Activated naive CD8-positive, alpha-beta T cell treated with anti-CD3 and anti-CD28 coated beads, Interleukin-2, amount 10 ng/mL, durations not matched to agents 7 days and 5 days (primary cell): ENCODE measurements at regions not wholly inside any gene's neighbourhood (a gene's known extent, or its start where the extent isn't known, plus 50 kb on each side); places are given as distances from the start of the nearest gene placed in this dataset.

Experiments
- ATAC-seq: fragments of 150-1000 bp; cut with Tn5 transposase; one replicate; pipeline ENCODE4 v1.10.0; 2021; ENCODE audit warnings: low read depth, moderate library complexity
- POLR2A ChIA-PET: fragments of 350-600 bp; sonication (Branson Sonifier 250); formaldehyde crosslinking; loops from one replicate; lab custom pipeline; 2021; ENCODE audit warnings: antibody characterized with exemption; lab: Charles Lee
- DNase-seq: peaks from one replicate; pipeline ENCODE4 v3.0.0; 2021
- H3K27ac Mint-ChIP-seq: one replicate; pipeline ENCODE4 v1.8.0; 2022; ENCODE audit warnings: mild to moderate bottlenecking, mixed read lengths
- H3K27me3 Mint-ChIP-seq: one replicate; pipeline ENCODE4 v1.8.0; 2022; ENCODE audit warnings: mild to moderate bottlenecking, moderate library complexity, mixed read lengths
- H3K36me3 Mint-ChIP-seq: one replicate; pipeline ENCODE4 v1.8.0; 2021; ENCODE audit warnings: mild to moderate bottlenecking, mixed read lengths
- H3K4me1 Mint-ChIP-seq: one replicate; pipeline ENCODE4 v1.8.0; 2021; ENCODE audit warnings: mixed read lengths
- H3K4me3 Mint-ChIP-seq: one replicate; pipeline ENCODE4 v1.8.0; 2022; ENCODE audit warnings: mild to moderate bottlenecking, moderate library complexity, mixed read lengths
- H3K9me3 Mint-ChIP-seq: one replicate; pipeline ENCODE4 v1.8.0; 2021; ENCODE audit warnings: mixed read lengths

GRCh38 chr9:89554307-89555035 is 50.3 kb upstream of the GADD45G start:
- ATAC-seq (no peak), DNase-seq (no peak)
- no peak overlapping the region for H3K4me3 Mint-ChIP-seq
- H3K9me3 Mint-ChIP-seq = no peaks in the 10 kb centered on the region
- H3K27me3 Mint-ChIP-seq = peaks cover 13% of the 10 kb centered on the region
- no peak overlapping the region for H3K27ac Mint-ChIP-seq
- no peaks in the 10 kb centered on the region for H3K36me3 Mint-ChIP-seq
- H3K4me1 Mint-ChIP-seq = peaks cover 19% of the 10 kb centered on the region
- POLR2A ChIA-PET = no interaction called here

GRCh38 chr9:89553451-89554010 is 51.3 kb upstream of the GADD45G start:
- POLR2A ChIA-PET = no interaction called here
- H3K4me3 Mint-ChIP-seq = no peak overlapping the region

GRCh38 chr9:89550346-89550927 is 52.5 kb upstream of the SEMA4D start:
- Mint-ChIP-seq H3K4me1 (peaks cover 15% of the 10 kb centered on the region), H3K36me3 (peaks cover 11% of the 10 kb centered on the region), H3K9me3 (peaks cover 6% of the 10 kb centered on the region), H3K27ac (no peak overlapping the region), H3K27me3 (peaks cover 7% of the 10 kb centered on the region), H3K4me3 (no peak overlapping the region)
- DNase-seq (no peak), ATAC-seq (no peak)
- POLR2A ChIA-PET = interaction anchor here (0.7 to 2.1 kb wide), 2 partner anchors 86 to 240 kb away, joined by 3 to 6 read pairs; partner anchors contain the start of gene CKS2

More at GRCh38 chr9:89553451-89554010, 51.3 kb upstream of the GADD45G start:
- peaks cover 24% of the 10 kb centered on the region for H3K4me1 Mint-ChIP-seq
- peaks cover 11% of the 10 kb centered on the region for H3K27me3 Mint-ChIP-seq
- DNase-seq (no peak), ATAC-seq (no peak)
- no peak overlapping the region for H3K27ac Mint-ChIP-seq
- no peaks in the 10 kb centered on the region for H3K36me3 Mint-ChIP-seq
- H3K9me3 Mint-ChIP-seq = no peaks in the 10 kb centered on the region

GRCh38 chr9:89549031-89549644 is 51.2 kb upstream of the SEMA4D start:
- H3K9me3 Mint-ChIP-seq = peaks cover 12% of the 10 kb centered on the region
- peaks cover 7% of the 10 kb centered on the region for H3K27me3 Mint-ChIP-seq
- peaks cover 15% of the 10 kb centered on the region for H3K4me1 Mint-ChIP-seq
- H3K4me3 Mint-ChIP-seq = no peak overlapping the region
- H3K27ac Mint-ChIP-seq = peak overlapping the region; percentile 46
- ATAC-seq (peak; percentile 96), DNase-seq (peak; percentile 88)
- POLR2A ChIA-PET = interaction anchor here (0.8 to 2.4 kb wide), 28 partner anchors 11 to 239 kb away, joined by 3 to 15 read pairs (median 4); partner anchors contain the start of gene CKS2
- peaks cover 16% of the 10 kb centered on the region for H3K36me3 Mint-ChIP-seq

GRCh38 chr9:89548071-89548638 is 50.2 kb upstream of the SEMA4D start:
- H3K4me1 Mint-ChIP-seq = peaks cover 16% of the 10 kb centered on the region
- peak overlapping the region; percentile 64 for H3K27ac Mint-ChIP-seq
- DNase-seq = no peak
- POLR2A ChIA-PET = interaction anchor here (0.9 to 2.4 kb wide), 25 partner anchors 10 to 238 kb away, joined by 3 to 15 read pairs (median 5); partner anchors contain the start of gene CKS2
- peaks cover 7% of the 10 kb centered on the region for H3K27me3 Mint-ChIP-seq
- H3K36me3 Mint-ChIP-seq = peaks cover 16% of the 10 kb centered on the region
- no peak overlapping the region for H3K4me3 Mint-ChIP-seq
- H3K9me3 Mint-ChIP-seq = peaks cover 14% of the 10 kb centered on the region
- ATAC-seq = no peak
